ENCODE measurements at regions not wholly inside any gene's neighbourhood (a gene's known extent, or its start where the extent isn't known, plus 50 kb on each side); places are given as distances from the start of the nearest gene placed in this dataset.

- H3K4me3 ChIP-seq (replicated peaks; ENCODE audit: low read depth, low read length) = no peak overlapping the region
- no peak for TF ChIP-seq CTCF (IDR thresholded peaks at IDR 0.05; ENCODE audit: low read length, missing control alignments)
- no peak for DNase-seq (ENCODE audit: low read depth)
Measured at GRCh38 chr6:153493501-153493900, 362.4 kb upstream of the RGS17 start.

- no peak overlapping the region for H3K4me3 ChIP-seq (replicated peaks; ENCODE audit: low read depth, low read length)
- DNase-seq (ENCODE audit: low read depth) = no peak
- TF ChIP-seq CTCF (IDR thresholded peaks at IDR 0.05; ENCODE audit: low read length, missing control alignments) = no peak
Measured at GRCh38 chr6:153489479-153489878, 358.4 kb upstream of the RGS17 start.

GRCh38 chr6:153488267-153488666 is 357.2 kb upstream of the RGS17 start:
- no peak for DNase-seq (ENCODE audit: low read depth)
- TF ChIP-seq CTCF (IDR thresholded peaks at IDR 0.05; ENCODE audit: low read length, missing control alignments) = no peak
- H3K4me3 ChIP-seq (replicated peaks; ENCODE audit: low read depth, low read length) = no peak overlapping the region

GRCh38 chr6:153485072-153485471 is 354.0 kb upstream of the RGS17 start:
- no peak overlapping the region for H3K4me3 ChIP-seq (replicated peaks; ENCODE audit: low read depth, low read length)
- no peak for DNase-seq (ENCODE audit: low read depth)
- no peak for TF ChIP-seq CTCF (IDR thresholded peaks at IDR 0.05; ENCODE audit: low read length, missing control alignments)

- H3K4me3 ChIP-seq (replicated peaks; ENCODE audit: low read depth, low read length) = no peak overlapping the region
- TF ChIP-seq CTCF (IDR thresholded peaks at IDR 0.05; ENCODE audit: low read length, missing control alignments) = no peak
- DNase-seq (ENCODE audit: low read depth) = no peak
Measured at GRCh38 chr6:153484056-153484455, 353.0 kb upstream of the RGS17 start.

GRCh38 chr6:153476243-153476642 is 345.2 kb upstream of the RGS17 start:
- no peak overlapping the region for H3K4me3 ChIP-seq (replicated peaks; ENCODE audit: low read depth, low read length)
- TF ChIP-seq CTCF (IDR thresholded peaks at IDR 0.05; ENCODE audit: low read length, missing control alignments) = no peak
- no peak for DNase-seq (ENCODE audit: low read depth)

- TF ChIP-seq CTCF (IDR thresholded peaks at IDR 0.05; ENCODE audit: low read length, missing control alignments) = no peak
- H3K4me3 ChIP-seq (replicated peaks; ENCODE audit: low read depth, low read length) = no peak overlapping the region
- no peak for DNase-seq (ENCODE audit: low read depth)
Measured at GRCh38 chr6:153465050-153465449, 334.0 kb upstream of the RGS17 start.

Data from fibroblast of pulmonary artery (primary cell).